Muscle layer of duodenum (tissue), 2 donors: ENCODE measurements at regions not wholly inside any gene's neighbourhood (a gene's known extent, or its start where the extent isn't known, plus 50 kb on each side); places are given as distances from the start of the nearest gene placed in this dataset.

ENCODE experiments used
- H3K27ac ChIP-seq: one replicate; pipeline ENCODE4 v1.7.0; 2013; ENCODE audit warnings: mild to moderate bottlenecking, low read length
- H3K27me3 ChIP-seq: one replicate; pipeline ENCODE4 v1.7.0; 2013; ENCODE audit warnings: low read depth, mild to moderate bottlenecking, control low read depth, low read length
- H3K36me3 ChIP-seq, 2 donors: one replicate each; pipeline ENCODE4 v1.7.0; 2013; ENCODE audit warnings: low read length in 2 of 2, control low read depth in 1 of 2, mild to moderate bottlenecking in 1 of 2; ENCODE audit not compliant: insufficient read depth in 2 of 2, control insufficient read depth in 1 of 2
- H3K4me1 ChIP-seq, 2 donors: one replicate each; pipeline ENCODE4 v1.7.0; 2013; ENCODE audit warnings: low read length in 2 of 2, mild to moderate bottlenecking in 2 of 2, control low read depth in 1 of 2, moderate library complexity in 1 of 2; ENCODE audit not compliant: insufficient read depth in 2 of 2, control insufficient read depth in 1 of 2
- H3K4me3 ChIP-seq, 2 donors: one replicate each; pipeline ENCODE4 v1.7.0; 2013; ENCODE audit warnings: low read length in 2 of 2, low read depth in 1 of 2, mild to moderate bottlenecking in 1 of 2
- H3K9me3 ChIP-seq, 2 donors: one replicate each; pipeline ENCODE4 v1.7.0; 2013; ENCODE audit warnings: low read length in 2 of 2, control low read depth in 1 of 2, mild to moderate bottlenecking in 1 of 2; ENCODE audit not compliant: control insufficient read depth in 1 of 2
- donor health status: healthy.

DNA sequence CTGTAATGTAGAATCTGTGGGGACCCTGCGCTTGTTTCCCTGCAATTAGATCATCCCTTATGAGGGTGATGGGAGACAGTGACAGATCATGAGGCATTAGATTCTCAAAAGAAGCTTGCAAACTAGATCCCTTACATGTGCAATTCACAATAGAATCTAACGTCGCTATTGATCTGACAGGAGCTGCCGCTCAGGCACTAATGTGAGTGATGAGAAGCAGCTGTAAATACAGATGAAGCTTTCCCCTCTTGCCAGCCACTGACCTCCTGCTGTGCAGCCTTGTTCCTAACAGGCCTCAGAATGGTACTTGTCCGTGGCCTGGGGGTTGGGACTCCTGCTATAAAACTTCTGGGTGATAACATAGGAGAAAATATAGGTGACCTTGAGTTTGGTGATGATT, 1076.8 kb downstream of the PDHA2 start:
- H3K36me3 ChIP-seq: no peaks in the 10 kb centered on the region
- no peaks in the 10 kb centered on the region for H3K4me1 ChIP-seq
- peaks cover 0 to 3% of the 10 kb centered on the region in 2 donors for H3K9me3 ChIP-seq
- no peaks in the 10 kb centered on the region for H3K27me3 ChIP-seq
- H3K4me3 ChIP-seq: no peak overlapping the region
- H3K27ac ChIP-seq: no peak overlapping the region

DNA sequence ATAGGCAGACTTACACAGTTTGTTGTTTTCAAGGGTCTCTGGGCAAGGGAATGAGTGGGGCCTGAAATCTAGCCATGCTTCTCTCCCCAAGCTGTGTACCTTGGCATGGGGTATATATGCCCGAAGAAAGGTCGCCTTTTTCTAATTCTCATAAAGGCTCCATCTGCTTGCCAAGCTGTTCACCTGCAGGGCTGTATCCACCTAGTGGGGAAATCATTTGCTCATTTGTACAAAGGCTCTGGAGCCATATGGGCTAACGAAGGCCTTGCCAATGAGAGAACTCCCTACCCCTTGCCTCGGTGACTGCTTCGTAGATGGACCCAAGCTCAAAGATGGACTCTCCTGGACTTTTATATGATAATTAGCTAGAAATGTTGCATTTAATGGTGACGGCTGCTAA, 1097.0 kb downstream of the PDHA2 start:
- no peak overlapping the region for H3K27ac ChIP-seq
- no peaks in the 10 kb centered on the region for H3K4me1 ChIP-seq
- no peaks in the 10 kb centered on the region for H3K36me3 ChIP-seq
- H3K9me3 ChIP-seq: no peaks in the 10 kb centered on the region
- H3K4me3 ChIP-seq: no peak overlapping the region
- H3K27me3 ChIP-seq: no peaks in the 10 kb centered on the region

DNA sequence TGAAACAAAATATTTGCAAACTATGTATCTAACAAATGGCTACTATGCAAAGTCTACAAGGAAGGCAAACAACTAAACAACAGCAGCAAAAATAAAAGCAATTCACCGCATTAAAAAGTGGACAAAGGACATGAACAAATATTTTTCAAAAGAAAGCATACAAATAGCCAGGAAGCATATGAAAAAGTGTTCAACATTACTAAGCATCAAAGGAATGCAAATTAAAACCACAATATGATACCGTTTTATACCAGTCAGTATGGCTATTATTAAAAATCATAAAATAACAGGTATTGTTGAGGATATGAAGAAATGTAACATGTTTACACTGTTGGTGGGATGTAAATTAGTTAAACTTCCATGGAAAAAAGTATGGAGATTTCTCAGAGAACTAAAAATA, 1106.7 kb downstream of the PDHA2 start:
- Histone ChIP-seq H3K4me1 (no peaks in the 10 kb centered on the region), H3K27ac (no peak overlapping the region), H3K36me3 (no peaks in the 10 kb centered on the region), H3K4me3 (no peak overlapping the region), H3K9me3 (peaks cover 0 to under 1% of the 10 kb centered on the region in 2 donors), H3K27me3 (no peaks in the 10 kb centered on the region)

DNA sequence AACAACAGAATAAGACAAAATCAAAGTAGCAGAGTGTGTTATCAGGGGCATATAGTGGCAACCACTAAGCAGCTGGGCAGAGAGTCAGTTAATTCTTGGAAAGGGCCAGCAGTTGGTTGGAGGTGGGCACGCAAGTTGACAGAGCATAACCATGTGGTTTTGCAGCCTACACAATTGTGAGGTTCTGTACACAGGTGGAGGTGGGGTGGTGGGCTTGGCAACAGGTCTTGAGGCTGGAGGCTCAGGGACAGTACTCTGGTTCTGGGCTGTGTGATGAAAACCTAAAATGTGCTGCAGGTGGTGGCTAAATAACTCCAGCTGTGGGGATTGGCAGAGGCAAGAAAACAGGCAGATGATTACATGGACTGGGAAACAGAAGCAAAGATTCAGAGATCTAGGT, 1112.7 kb downstream of the PDHA2 start:
- Histone ChIP-seq H3K4me1 (no peaks in the 10 kb centered on the region), H3K4me3 (no peak overlapping the region), H3K27me3 (no peaks in the 10 kb centered on the region), H3K9me3 (peaks cover 0 to 2% of the 10 kb centered on the region in 2 donors), H3K27ac (no peak overlapping the region), H3K36me3 (no peaks in the 10 kb centered on the region)

DNA sequence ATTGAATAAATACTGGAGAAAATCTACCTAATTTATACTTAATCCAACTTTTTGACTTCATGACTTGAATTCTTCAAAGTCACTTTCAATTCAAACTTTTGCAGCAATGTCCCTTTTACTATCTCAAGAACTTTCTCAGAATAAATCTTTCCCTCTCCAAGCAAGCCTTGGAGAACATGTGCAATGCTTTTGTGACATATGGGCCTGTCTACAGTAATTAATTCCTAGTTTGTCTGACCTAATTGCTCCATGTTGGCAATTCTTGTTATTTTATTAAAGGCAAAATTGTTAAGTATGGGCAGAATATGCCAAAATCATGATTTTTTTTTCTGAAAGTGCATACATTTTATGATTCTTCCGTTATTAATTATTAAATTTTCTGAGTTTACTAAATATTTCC, 1115.3 kb downstream of the PDHA2 start:
- H3K27me3 ChIP-seq: no peaks in the 10 kb centered on the region
- H3K9me3 ChIP-seq: peaks cover 0 to 2% of the 10 kb centered on the region in 2 donors
- H3K27ac ChIP-seq: no peak overlapping the region
- no peak overlapping the region for H3K4me3 ChIP-seq
- no peaks in the 10 kb centered on the region for H3K36me3 ChIP-seq
- no peaks in the 10 kb centered on the region for H3K4me1 ChIP-seq

DNA sequence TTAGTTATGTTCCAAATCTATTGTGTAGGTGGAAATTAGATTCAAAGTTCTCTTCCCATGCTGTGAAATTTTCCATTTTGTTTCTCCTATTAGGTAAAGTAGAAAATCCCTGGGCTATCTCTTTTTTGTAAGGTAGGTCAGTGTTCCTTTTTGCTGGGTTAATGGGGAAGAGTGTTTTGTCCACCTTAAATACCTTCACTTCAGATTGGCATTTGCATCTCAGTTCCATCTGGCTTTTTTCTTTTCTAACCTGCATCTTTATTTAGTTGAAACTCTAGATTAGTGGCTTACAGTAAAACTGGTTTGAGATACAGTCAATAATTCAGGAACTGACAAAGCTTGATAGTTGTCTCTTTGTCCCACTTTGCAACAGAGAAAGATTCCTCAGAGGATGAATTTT, 1115.8 kb downstream of the PDHA2 start:
- no peak overlapping the region for H3K4me3 ChIP-seq
- H3K27me3 ChIP-seq: no peaks in the 10 kb centered on the region
- no peak overlapping the region for H3K27ac ChIP-seq
- H3K9me3 ChIP-seq: peaks cover 0 to 2% of the 10 kb centered on the region in 2 donors
- no peaks in the 10 kb centered on the region for H3K4me1 ChIP-seq
- no peaks in the 10 kb centered on the region for H3K36me3 ChIP-seq

DNA sequence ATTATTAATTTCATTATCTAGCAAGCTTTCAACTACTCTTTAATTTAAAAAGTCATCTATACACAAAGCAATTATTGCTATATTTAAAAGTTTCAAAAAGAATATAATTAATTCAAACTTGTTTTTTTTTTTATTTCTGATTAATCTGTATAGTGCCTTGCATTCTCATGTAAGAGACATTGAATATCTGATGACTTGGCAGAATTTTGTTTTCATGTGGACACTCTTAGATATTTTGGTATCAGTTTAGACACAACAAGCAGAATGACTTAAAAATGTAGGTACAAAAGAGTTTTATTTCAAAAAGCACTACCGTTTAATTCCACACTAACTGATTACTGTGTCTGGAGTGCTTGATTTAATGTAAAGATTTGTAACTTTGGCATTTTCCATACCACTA, 1129.6 kb downstream of the PDHA2 start:
- no peaks in the 10 kb centered on the region for H3K9me3 ChIP-seq
- no peak overlapping the region for H3K27ac ChIP-seq
- H3K27me3 ChIP-seq: no peaks in the 10 kb centered on the region
- H3K36me3 ChIP-seq: no peaks in the 10 kb centered on the region
- H3K4me1 ChIP-seq: no peaks in the 10 kb centered on the region
- no peak overlapping the region for H3K4me3 ChIP-seq

DNA sequence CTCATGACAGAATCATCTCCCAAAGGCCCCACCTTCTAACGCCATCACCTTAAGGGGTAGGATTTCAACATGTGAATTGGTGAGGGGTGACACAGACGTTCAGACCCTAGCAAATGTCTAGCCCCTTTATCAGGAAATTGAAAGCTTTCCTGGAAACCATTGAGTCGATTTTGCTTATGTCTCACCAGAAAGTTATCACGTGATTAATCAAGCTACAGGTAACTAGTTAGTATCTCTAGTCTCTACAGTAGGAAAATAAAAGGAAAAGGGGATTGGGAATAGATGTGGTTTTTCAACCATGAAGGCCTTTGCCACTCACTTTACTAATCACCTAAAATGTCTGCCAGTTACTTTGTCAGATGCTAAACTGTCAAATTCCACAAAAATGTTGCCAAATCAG, 1133.0 kb downstream of the PDHA2 start:
- Histone ChIP-seq H3K9me3 (no peaks in the 10 kb centered on the region), H3K36me3 (no peaks in the 10 kb centered on the region), H3K4me3 (no peak overlapping the region), H3K4me1 (no peaks in the 10 kb centered on the region), H3K27me3 (no peaks in the 10 kb centered on the region), H3K27ac (no peak overlapping the region)

DNA sequence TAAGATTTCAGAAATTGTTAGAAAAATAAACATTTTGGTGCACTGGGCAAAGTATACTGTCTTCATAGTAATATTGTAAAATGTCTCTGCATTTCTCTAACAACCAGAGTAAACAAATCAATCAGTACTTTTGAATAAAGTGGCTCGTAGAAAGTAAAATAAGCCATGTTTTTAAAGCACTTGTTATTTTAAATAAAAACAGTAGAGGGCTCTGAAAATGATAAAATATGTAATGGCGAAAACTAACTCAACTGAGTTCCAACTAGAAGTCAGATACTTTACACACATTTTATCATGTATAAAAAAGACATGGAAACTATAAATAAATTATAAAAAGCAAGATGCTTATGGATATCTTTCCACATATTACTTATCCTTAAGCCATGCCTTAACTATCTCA, 1134.4 kb downstream of the PDHA2 start:
- Histone ChIP-seq H3K27ac (no peak overlapping the region), H3K27me3 (no peaks in the 10 kb centered on the region), H3K4me3 (no peak overlapping the region), H3K4me1 (no peaks in the 10 kb centered on the region), H3K9me3 (no peaks in the 10 kb centered on the region), H3K36me3 (no peaks in the 10 kb centered on the region)

DNA sequence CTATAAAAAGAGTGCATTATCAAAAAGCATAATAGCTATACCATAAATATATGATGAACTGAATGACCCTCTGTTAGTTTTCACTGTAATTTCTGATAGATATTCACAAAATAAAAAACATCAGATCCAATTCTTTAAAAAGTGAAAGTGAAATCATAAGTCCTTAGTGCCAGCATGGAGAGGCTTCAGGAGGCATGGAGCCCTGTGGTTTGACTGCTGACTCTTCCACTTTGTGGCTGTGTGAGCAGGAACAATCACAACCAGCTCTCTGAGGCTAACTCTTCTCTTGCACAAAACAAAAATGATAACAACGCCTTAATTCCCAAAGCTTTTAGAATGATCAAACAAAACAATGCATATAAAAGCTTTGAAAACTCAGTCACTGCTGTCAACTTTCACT, 1143.9 kb downstream of the PDHA2 start:
- Histone ChIP-seq H3K36me3 (no peaks in the 10 kb centered on the region), H3K9me3 (no peaks in the 10 kb centered on the region), H3K27me3 (no peaks in the 10 kb centered on the region), H3K27ac (no peak overlapping the region), H3K4me3 (no peak overlapping the region), H3K4me1 (no peaks in the 10 kb centered on the region)

DNA sequence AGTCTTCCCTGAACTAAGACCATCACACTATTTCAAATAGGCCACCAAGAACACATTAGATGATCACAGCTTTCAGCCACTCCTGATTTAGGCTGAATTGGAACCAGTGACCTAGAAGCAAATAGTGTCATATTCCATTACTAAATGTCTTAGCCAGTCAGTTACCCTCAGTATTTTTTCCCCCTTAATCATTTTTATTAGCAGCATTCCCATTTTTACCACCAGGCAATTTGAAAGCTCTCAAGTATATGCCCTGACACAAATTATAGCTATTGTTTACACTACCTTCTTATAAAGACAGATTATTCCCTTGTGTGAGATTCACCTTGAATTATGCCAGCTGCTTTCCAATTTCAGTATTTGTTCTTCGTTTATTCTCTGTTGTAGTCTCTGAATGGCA, 1146.9 kb downstream of the PDHA2 start:
- Histone ChIP-seq H3K4me3 (no peak overlapping the region), H3K36me3 (no peaks in the 10 kb centered on the region), H3K27me3 (no peaks in the 10 kb centered on the region), H3K4me1 (no peaks in the 10 kb centered on the region), H3K27ac (no peak overlapping the region), H3K9me3 (no peaks in the 10 kb centered on the region)

DNA sequence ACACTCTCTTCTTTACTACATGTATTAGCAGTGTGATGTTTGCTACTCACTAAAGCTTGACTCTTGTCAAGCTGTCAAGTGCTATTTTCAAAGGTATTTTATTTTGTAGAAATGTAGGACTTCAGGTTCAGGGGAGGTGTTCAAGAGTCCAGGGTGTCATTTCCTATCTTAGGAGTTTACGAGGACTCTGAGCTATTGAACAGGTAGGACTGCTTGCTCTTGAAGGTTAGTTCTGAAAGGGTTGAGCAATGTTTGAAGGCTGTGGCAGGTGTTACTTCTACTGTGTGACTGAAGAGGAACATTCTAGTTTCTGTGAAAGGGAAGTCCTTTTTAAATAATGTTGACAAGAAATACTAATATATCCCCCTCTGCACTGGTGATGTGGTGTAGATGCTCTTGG, 1151.2 kb downstream of the PDHA2 start:
- no peaks in the 10 kb centered on the region for H3K27me3 ChIP-seq
- no peaks in the 10 kb centered on the region for H3K36me3 ChIP-seq
- no peaks in the 10 kb centered on the region for H3K4me1 ChIP-seq
- H3K4me3 ChIP-seq: no peak overlapping the region
- H3K27ac ChIP-seq: no peak overlapping the region
- no peaks in the 10 kb centered on the region for H3K9me3 ChIP-seq
